Neural cell (in vitro differentiated cells): ENCODE measurements at regions not wholly inside any gene's neighbourhood (a gene's known extent, or its start where the extent isn't known, plus 50 kb on each side); places are given as distances from the start of the nearest gene placed in this dataset.
"Not testable (repeated sequence)": the region's sequence is repeated elsewhere in the genome, so short reads cannot be mapped to it uniquely, and the experiment has no call there.

Experiments
- H2AFZ ChIP-seq: fragments of 200-600, 300-800 bp; sonication (generic), shearing (Covaris generic); 2 replicates; pipeline ENCODE4 v1.6.0; 2014; ENCODE audit warnings: low read depth, mild to moderate bottlenecking, antibody characterized with exemption, low read length, moderate library complexity
- H3F3A ChIP-seq: fragments of 200-600 bp; shearing (Covaris generic); 2 replicates; pipeline ENCODE4 v1.6.1; 2016; ENCODE audit warnings: mild to moderate bottlenecking, moderate library complexity, mixed read lengths, antibody characterized with exemption, low read length; ENCODE audit not compliant: insufficient read depth, poor library complexity, severe bottlenecking
- H3K27ac ChIP-seq: fragments of 200-600, 300-800 bp; sonication (generic), shearing (Covaris generic); 2 replicates; pipeline ENCODE4 v1.5.1; 2014; ENCODE audit warnings: mild to moderate bottlenecking, low read length, moderate library complexity
- H3K27me3 ChIP-seq: fragments of 300-800, 200-600 bp; sonication (generic), shearing (Covaris generic); 2 replicates; pipeline ENCODE4 v1.6.0; 2014; ENCODE audit warnings: mild to moderate bottlenecking, low read depth, low read length, moderate library complexity; ENCODE audit not compliant: insufficient read depth
- H3K36me3 ChIP-seq: fragments of 300-800, 200-600 bp; sonication (generic), shearing (Covaris generic); 2 replicates; pipeline ENCODE4 v1.5.1; 2014; ENCODE audit warnings: mild to moderate bottlenecking, antibody characterized with exemption, low read length, moderate library complexity; ENCODE audit not compliant: insufficient read depth
- H3K4me2 ChIP-seq: fragments of 300-800, 200-600 bp; sonication (generic), shearing (Covaris generic); 2 replicates; pipeline ENCODE4 v1.6.0; 2014; ENCODE audit warnings: mild to moderate bottlenecking, low read length
- H3K4me3 ChIP-seq: fragments of 300-800, 200-600 bp; sonication (generic), shearing (Covaris generic); 2 replicates; pipeline ENCODE4 v1.5.1; 2014; ENCODE audit warnings: mild to moderate bottlenecking, low read length, moderate library complexity
- H3K79me2 ChIP-seq: fragments of 200-600 bp; shearing (Covaris generic); replicated peaks from 2 replicates; pipeline ENCODE4 v1.6.0; 2014; ENCODE audit warnings: mild to moderate bottlenecking, low read length, moderate library complexity; ENCODE audit not compliant: insufficient read depth
- H3K9ac ChIP-seq: fragments of 300-800, 200-600 bp; sonication (generic), shearing (Covaris generic); 2 replicates; pipeline ENCODE4 v1.6.1; 2016; ENCODE audit warnings: mild to moderate bottlenecking, low read length, mixed read lengths
- H3K9me2 ChIP-seq: fragments of 200-600 bp; shearing (Covaris generic); 2 replicates; pipeline ENCODE4 v1.6.1; 2016; ENCODE audit warnings: mild to moderate bottlenecking, low read length, mixed read lengths; ENCODE audit not compliant: insufficient read depth
- H3K9me3 ChIP-seq: fragments of 200-600, 300-800 bp; sonication (generic), shearing (Covaris generic); 2 replicates; pipeline ENCODE4 v1.6.1; 2016; ENCODE audit warnings: mild to moderate bottlenecking, mixed run types, low read length, moderate library complexity, mixed read lengths
- H4K20me1 ChIP-seq: fragments of 200-600 bp; shearing (Covaris generic); 2 replicates; pipeline ENCODE4 v1.6.1; 2016; ENCODE audit warnings: mild to moderate bottlenecking, mixed run types; ENCODE audit not compliant: insufficient read depth
- CTCF ChIP-seq: fragments of 450-650 bp; IDR thresholded peaks from 2 replicates; pipeline ENCODE4 v1.5.1; 2014; ENCODE audit warnings: antibody characterized with exemption, mild to moderate bottlenecking, moderate library complexity; ENCODE audit not compliant: poor library complexity, severe bottlenecking
- EP300 ChIP-seq: fragments of 450-650 bp; conservative IDR thresholded peaks from 2 replicates; pipeline ENCODE4 v1.6.1; 2014; ENCODE audit warnings: antibody characterized with exemption, mild to moderate bottlenecking, moderate library complexity; ENCODE audit not compliant: poor library complexity, severe bottlenecking
- EZH2 ChIP-seq: fragments of 200-600, 300-800 bp; shearing (Covaris generic), sonication (generic); IDR thresholded peaks from 2 replicates; pipeline ENCODE4 v1.6.1; 2014; ENCODE audit warnings: antibody characterized with exemption, low read length, borderline replicate concordance, mild to moderate bottlenecking; ENCODE audit not compliant: insufficient read depth, poor library complexity, severe bottlenecking
- MXI1 ChIP-seq: fragments of 450-650 bp; conservative IDR thresholded peaks from 2 replicates; pipeline ENCODE4 v1.6.1; 2014; ENCODE audit warnings: antibody characterized with exemption, mild to moderate bottlenecking; ENCODE audit not compliant: poor library complexity, severe bottlenecking
- POLR2AphosphoS5 ChIP-seq: IDR thresholded peaks from 2 replicates; pipeline ENCODE4 v1.6.1; 2012
- RAD21 ChIP-seq: fragments of 450-650 bp; conservative IDR thresholded peaks from 2 replicates; pipeline ENCODE4 v1.6.1; 2014; ENCODE audit warnings: antibody characterized with exemption, mild to moderate bottlenecking, moderate library complexity
- REST ChIP-seq: IDR thresholded peaks from 2 replicates; pipeline ENCODE4 v1.6.1; 2012; ENCODE audit warnings: borderline replicate concordance
- SMC3 ChIP-seq: fragments of 450-650 bp; conservative IDR thresholded peaks from 2 replicates; pipeline ENCODE4 v1.6.1; 2014; ENCODE audit warnings: antibody characterized with exemption, mild to moderate bottlenecking, moderate library complexity; ENCODE audit not compliant: poor library complexity
- TAF1 ChIP-seq: IDR thresholded peaks from 2 replicates; pipeline ENCODE4 v1.6.1; 2012; ENCODE audit warnings: low read depth

- Histone ChIP-seq H2AFZ (no peak overlapping the region), H3K9ac (no peak overlapping the region)
- no peak for TF ChIP-seq EZH2
- no peak for TF ChIP-seq EP300
- no peak for TF ChIP-seq MXI1
- no peak for TF ChIP-seq TAF1
- no peak for TF ChIP-seq CTCF
- TF ChIP-seq RAD21 = no peak
- TF ChIP-seq POLR2AphosphoS5 = no peak
- TF ChIP-seq SMC3 = no peak
- TF ChIP-seq REST = no peak
Measured at GRCh38 chr11:71774603-71775222, 58.3 kb upstream of the DEFB108B start.

GRCh38 chr11:71780116-71780515, 52.9 kb upstream of the DEFB108B start:
- H3K36me3 ChIP-seq, H3K27me3 ChIP-seq, H4K20me1 ChIP-seq, H3K9ac ChIP-seq, H3K4me2 ChIP-seq, H3K4me3 ChIP-seq, H3K79me2 ChIP-seq, H3K27ac ChIP-seq, H3K9me3 ChIP-seq, H3K9me2 ChIP-seq, H3F3A ChIP-seq, H2AFZ ChIP-seq: not testable (repeated sequence)

More at GRCh38 chr11:71774603-71775222, 58.3 kb upstream of the DEFB108B start:
- Histone ChIP-seq H3K9me3 (no peaks in the 10 kb centered on the region), H3F3A (no peaks in the 10 kb centered on the region), H3K9me2 (no peaks in the 10 kb centered on the region), H3K79me2 (no peaks in the 10 kb centered on the region), H3K27ac (no peak overlapping the region), H3K36me3 (no peaks in the 10 kb centered on the region), H4K20me1 (no peaks in the 10 kb centered on the region), H3K27me3 (no peaks in the 10 kb centered on the region), H3K4me2 (no peak overlapping the region), H3K4me3 (no peak overlapping the region)

GRCh38 chr11:71780771-71781170, 52.2 kb upstream of the DEFB108B start:
- not testable (repeated sequence) for H3K27me3 ChIP-seq

GRCh38 chr11:71781491-71781890, 51.5 kb upstream of the DEFB108B start:
- not testable (repeated sequence) for H3K27me3 ChIP-seq, H2AFZ ChIP-seq, H3K4me2 ChIP-seq, H3F3A ChIP-seq, H3K4me3 ChIP-seq, H3K79me2 ChIP-seq, H3K36me3 ChIP-seq, H3K9me3 ChIP-seq, H4K20me1 ChIP-seq, H3K9ac ChIP-seq, H3K27ac ChIP-seq, H3K9me2 ChIP-seq

More at GRCh38 chr11:71780771-71781170, 52.2 kb upstream of the DEFB108B start:
- not testable (repeated sequence) for H3F3A ChIP-seq, H3K27ac ChIP-seq, H3K4me3 ChIP-seq, H3K79me2 ChIP-seq, H3K9me3 ChIP-seq, H3K36me3 ChIP-seq, H3K4me2 ChIP-seq, H4K20me1 ChIP-seq, H2AFZ ChIP-seq, H3K9ac ChIP-seq, H3K9me2 ChIP-seq

GRCh38 chr11:71782229-71782861, 50.7 kb upstream of the DEFB108B start:
- H3K9ac ChIP-seq, H3K4me3 ChIP-seq, H3K9me2 ChIP-seq, H2AFZ ChIP-seq, H4K20me1 ChIP-seq, H3K79me2 ChIP-seq, H3K36me3 ChIP-seq, H3K9me3 ChIP-seq, H3K27me3 ChIP-seq, H3F3A ChIP-seq, H3K4me2 ChIP-seq, H3K27ac ChIP-seq: not testable (repeated sequence)
